GM10248 (cell line): ENCODE measurements at regions not wholly inside any gene's neighbourhood (a gene's known extent, or its start where the extent isn't known, plus 50 kb on each side); places are given as distances from the start of the nearest gene placed in this dataset.

ENCODE experiments used
- CTCF ChIA-PET: fragments of 300-600 bp; sonication (Branson Sonifier 250); formaldehyde crosslinking; extraction: SDS; loops from one replicate; lab custom pipeline; 2021; ENCODE audit warnings: antibody characterized with exemption; lab: Yijun Ruan, JAX
- POLR2A ChIA-PET: fragments of 350-650 bp; sonication (Branson Sonifier 250); formaldehyde crosslinking; extraction: SDS; loops from one replicate; lab custom pipeline; 2020; ENCODE audit warnings: antibody characterized with exemption; lab: Yijun Ruan, JAX
- DNase-seq: peaks from one replicate; pipeline ENCODE4 v3.0.0; 2012; ENCODE audit errors: extremely low spot score
- CTCF ChIP-seq: IDR thresholded peaks from 2 replicates; pipeline ENCODE4 v1.5.1; 2012; ENCODE audit warnings: mild to moderate bottlenecking, low read depth; ENCODE audit errors: extremely low read depth, missing control alignments, control extremely low read depth

- POLR2A ChIA-PET: no interaction called here
- no peak for DNase-seq
- CTCF ChIA-PET: no interaction called here
- no peak for TF ChIP-seq CTCF
These were observed 202.8 kb upstream of the DIO3 start for GRCh38 chr14:101358320-101359125.

- TF ChIP-seq CTCF: no peak
- POLR2A ChIA-PET: no interaction called here
- no peak for DNase-seq
- CTCF ChIA-PET: no interaction called here
These were observed 201.9 kb upstream of the DIO3 start for GRCh38 chr14:101359221-101360053.

GRCh38 chr14:101360054-101360911 lies 201.0 kb upstream of the DIO3 start:
- TF ChIP-seq CTCF: no peak
- ChIA-PET CTCF (no interaction called here), POLR2A (no interaction called here)
- DNase-seq: no peak

- TF ChIP-seq CTCF: no peak
- POLR2A ChIA-PET: no interaction called here
These were observed 200.3 kb upstream of the DIO3 start for GRCh38 chr14:101361044-101361443.

GRCh38 chr14:101361451-101362433 lies 199.6 kb upstream of the DIO3 start:
- ChIA-PET CTCF (no interaction called here), POLR2A (no interaction called here)
- no peak for TF ChIP-seq CTCF
- peak; percentile 11 for DNase-seq

More at GRCh38 chr14:101361044-101361443, 200.3 kb upstream of the DIO3 start:
- CTCF ChIA-PET: no interaction called here
- DNase-seq: no peak
